ENCODE measurements at regions not wholly inside any gene's neighbourhood (a gene's known extent, or its start where the extent isn't known, plus 50 kb on each side); places are given as distances from the start of the nearest gene placed in this dataset.

DNA sequence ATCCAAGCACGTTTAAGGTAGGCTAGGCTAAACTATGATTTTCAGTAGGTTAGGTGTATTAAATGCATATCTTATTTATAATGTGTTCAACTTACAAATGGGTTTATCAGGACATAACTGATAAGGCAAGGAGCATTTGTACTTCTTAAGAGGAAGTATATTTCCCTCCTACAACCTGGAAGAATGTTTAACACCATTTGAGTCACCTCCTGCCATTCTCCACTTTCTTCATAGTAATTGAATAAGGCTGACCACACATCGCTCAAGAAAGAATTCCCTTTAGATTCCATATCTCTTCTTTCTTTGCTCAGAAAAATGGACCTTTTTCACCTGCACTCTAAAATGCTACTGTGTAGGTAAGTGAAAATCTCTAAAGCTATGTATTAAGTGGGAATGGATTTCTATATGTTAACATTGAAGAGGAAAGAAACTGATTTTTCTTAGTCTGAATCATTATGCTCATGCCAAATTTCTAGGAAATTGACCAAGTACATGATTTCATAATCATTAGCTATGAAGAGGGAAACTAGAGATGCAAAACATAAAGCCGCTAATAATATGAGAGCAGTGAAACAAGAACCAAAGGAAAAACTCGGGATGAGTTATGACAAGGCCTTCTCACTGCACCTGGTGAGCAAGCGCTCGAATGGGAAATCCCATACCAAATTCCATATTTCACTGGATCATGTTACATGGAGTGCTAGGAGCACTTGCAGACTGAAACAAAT lies 210.4 kb downstream of the ALDH8A1 start:
- DNase-seq (ENCODE audit: low read depth): no peak

DNA sequence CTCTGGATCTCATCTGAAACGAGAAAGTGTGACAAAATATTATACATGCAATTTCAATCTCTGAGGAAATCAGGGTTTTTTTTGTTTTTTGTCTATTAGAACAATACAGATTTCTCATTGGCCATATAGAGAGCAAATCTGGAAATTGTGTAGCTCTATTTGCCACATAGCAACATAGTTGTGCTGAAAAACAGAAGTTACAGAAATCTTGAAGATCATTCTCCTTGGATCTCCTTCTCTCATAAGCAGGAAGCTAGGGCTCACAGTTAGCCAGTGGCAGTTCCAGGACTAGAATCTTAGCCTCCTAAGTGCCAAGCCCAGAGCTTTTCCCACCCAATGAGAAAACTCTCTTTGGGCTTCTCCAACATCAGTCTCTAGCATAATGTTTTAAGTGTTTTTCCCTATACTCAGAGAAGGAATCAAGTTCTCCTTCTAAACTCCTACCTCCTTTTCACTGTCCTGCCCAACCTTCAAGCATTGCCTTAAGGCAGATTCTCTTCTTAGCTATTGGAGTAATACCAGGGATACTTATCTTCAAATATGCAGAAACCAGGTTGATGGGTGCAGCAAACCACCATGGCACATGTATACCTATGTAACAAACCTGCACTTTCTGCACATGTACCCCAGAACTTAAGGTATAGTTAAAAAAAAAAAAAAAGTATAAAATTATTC lies 211.6 kb downstream of the ALDH8A1 start:
- no peak for DNase-seq (ENCODE audit: low read depth)

DNA sequence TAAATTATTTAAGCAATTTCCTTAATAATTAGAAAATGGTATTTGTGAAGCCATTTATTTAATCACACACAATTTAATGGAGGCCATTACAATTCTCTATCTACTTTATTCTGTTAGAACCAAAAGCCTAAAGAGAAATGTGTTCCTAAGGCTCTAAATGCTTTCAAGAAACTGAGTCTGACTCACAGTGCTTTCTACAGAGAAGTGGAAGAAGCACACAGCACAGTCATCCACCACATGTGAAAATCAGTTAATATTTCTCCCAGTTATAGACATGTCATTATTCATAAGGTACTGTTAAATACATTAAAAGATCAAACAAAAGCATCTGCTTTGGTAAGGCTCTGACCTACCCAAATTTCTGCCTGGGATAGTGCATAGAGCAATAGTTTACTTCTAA lies 214.4 kb downstream of the ALDH8A1 start:
- no peak for DNase-seq (ENCODE audit: low read depth)

DNA sequence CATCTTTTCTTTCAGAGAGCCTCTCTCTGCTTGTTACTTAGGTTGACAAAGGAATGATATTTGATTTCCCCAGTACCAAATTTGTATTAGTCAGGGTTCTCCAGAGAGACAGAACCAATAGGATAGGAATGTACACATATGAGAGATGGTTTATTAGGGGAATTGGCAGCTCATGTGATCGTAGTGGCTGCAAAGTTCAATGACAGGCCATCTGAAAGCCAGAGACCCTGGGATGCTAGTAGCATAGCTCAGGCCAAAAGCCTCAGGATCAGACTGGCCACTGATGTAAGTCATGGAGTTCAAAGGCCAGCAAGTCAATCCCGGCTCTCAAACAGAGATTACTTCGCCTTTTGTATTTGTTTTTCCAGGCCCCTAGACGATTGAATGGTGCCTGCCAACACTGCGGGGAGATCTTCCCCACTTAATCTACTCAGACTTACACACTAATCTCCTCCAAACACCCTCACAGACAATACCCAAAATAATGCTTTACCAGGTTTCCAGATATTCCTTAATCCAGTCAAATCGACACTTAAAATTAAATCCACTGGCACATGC lies 215.5 kb downstream of the ALDH8A1 start:
- no peak for DNase-seq (ENCODE audit: low read depth)

DNA sequence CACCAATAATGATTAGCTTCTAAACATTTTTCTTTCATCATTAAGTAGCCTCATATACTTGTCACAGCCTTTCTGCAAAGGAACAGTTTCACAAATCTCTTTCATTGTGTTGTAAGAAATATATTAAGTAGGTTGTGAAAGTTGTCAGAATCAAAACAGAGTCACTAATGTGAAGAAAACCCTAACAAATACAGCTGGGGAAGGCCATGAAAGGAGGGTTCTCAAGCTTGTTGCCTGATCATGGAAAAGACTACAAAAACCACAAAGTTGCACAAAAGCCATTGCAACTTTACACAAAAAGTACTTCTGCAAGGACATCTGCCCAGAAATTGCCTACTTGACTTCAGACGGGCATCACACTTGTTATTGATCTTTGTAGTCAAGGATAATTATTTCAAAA lies 216.1 kb downstream of the ALDH8A1 start:
- no peak for DNase-seq (ENCODE audit: low read depth)

DNA sequence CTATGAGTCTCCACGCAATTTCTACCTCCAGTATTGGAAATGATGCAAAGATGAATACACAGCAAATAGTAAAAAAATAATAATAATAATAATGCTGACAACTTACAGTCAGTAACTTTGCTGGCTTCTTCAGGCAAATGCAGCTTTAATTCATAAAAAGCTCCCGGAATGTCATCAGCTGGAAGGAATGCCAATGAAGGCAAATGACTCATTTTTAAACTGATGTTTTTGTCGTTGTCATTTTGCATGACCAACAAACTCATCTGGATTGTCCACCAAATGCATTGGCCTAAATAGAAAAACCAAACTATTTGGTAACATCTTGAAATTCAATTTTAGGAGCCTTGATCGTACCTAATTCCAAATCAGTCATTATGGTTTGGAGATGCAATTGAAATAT lies 217.1 kb downstream of the ALDH8A1 start:
- no peak for DNase-seq (ENCODE audit: low read depth)

DNA sequence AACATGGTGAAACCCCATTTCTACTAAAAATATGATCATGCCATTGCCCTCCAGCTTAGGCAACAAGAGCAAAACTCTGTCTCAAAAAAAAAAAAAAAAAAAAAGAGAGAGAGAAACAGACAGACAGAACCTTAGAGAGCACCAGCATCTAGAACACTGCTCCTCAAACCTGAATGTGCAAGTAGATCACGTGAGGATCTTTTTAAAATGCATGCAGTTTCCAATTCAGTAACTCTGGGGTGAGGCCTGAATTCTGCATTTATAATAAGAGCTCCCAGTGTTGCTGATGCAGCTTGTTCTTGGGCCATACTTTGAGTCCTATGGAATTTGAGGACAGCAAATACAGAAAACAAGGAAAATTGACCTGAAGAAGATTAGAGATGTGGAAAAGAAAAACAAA lies 218.3 kb downstream of the ALDH8A1 start:
- no peak for DNase-seq (ENCODE audit: low read depth)

DNA sequence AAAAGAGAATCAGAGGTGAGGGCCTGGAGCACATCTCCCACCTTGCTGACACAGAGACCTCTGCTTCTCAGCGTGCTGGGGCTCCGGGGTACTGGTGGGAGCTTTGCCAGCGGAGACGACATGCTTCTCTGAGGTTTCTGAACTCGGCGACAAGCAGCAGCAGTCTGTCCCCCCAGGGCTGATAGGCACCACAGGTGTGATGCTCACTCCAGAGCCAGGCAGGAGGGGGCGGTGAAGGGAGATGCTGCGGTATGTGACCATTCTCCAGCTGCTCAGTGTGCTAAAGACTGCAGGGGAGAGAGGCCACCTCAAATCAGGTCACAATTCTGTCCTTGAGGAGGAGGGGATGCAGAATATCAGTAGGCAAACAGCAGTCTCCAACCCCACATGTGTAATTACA lies 219.9 kb downstream of the ALDH8A1 start:
- no peak for DNase-seq (ENCODE audit: low read depth)

DNA sequence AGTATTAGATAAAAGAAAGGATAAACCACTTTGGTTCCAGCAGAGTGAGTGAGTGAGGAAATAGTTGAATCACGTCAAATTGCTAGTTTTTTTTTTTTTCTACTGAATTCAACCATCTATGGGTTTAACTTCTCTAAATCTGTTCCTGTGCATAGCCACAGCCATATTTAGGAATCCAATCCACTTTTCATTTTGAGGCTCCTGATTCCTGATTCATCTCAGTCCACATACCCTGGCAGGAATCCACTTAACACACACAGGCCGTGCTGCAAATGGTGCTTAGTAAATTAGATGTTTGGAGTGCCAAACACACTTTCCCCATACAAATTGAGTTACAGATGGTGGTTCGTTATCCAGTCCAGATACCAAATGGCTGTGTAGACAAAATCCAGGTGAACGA lies 220.3 kb downstream of the ALDH8A1 start:
- DNase-seq (ENCODE audit: low read depth): no peak

DNA sequence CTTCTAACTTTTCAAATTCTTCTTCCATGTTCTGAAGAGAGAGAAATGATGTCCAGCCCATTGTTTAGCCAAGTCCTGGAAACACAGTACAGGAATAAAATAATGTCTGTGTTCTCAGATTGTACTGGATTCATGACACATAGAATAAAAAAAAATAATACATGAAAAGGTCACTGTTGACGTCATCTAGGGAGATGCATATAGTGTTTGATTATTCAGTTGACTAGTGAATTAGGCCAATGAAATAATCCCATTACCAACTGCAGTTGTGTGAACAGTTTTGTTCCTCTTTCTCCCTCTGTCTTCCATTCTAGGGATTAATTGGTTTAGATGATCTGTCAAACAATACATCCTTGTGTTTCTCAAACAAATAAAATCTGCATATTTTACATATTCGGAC lies 222.8 kb downstream of the ALDH8A1 start:
- DNase-seq (ENCODE audit: low read depth): no peak

DNA sequence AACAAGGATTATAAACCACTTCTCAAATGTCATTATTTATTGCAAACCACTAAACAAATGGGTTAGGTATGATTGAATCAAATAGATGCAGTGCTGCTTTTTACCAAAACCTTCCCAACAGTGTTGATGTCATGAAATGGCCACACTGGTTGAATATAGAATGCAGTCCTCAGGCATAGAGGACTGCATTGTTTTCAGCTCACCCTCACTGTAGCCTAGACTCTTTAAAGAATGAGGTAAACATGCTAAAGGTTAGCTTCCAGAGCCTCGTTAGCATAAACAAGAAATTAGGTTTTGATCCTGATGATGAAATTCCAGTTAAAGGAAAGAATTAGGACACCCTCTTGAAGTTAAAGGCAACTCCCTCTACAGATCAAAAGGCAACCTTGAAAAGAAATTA lies 224.3 kb downstream of the ALDH8A1 start:
- no peak for DNase-seq (ENCODE audit: low read depth)

DNA sequence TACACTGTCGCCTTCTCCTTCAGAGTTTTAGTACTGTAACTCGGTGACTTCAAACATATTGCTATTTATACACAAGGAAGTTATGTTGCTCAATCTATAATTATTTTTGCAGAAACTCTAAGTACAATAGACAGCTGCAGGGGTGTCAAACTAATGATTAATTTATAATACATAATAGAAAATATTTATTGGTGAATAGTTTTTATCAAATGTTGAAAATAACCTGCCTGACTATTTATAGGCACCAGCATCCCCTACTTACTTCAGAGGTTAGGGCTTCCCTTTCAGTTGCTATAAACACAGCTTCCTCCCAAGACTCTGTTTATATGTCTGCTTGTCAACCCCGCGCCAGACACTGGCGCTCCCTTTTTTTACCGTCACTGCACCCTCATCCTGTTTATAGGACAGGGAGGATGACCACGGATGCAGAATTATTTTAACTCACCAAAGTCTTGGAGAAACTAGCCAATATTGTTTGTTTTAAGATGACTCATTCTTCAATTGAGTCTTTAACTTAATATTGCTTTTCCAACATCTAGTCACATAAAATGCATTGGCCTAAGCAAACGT lies 225.0 kb downstream of the ALDH8A1 start:
- no peak for DNase-seq (ENCODE audit: low read depth)

DNA sequence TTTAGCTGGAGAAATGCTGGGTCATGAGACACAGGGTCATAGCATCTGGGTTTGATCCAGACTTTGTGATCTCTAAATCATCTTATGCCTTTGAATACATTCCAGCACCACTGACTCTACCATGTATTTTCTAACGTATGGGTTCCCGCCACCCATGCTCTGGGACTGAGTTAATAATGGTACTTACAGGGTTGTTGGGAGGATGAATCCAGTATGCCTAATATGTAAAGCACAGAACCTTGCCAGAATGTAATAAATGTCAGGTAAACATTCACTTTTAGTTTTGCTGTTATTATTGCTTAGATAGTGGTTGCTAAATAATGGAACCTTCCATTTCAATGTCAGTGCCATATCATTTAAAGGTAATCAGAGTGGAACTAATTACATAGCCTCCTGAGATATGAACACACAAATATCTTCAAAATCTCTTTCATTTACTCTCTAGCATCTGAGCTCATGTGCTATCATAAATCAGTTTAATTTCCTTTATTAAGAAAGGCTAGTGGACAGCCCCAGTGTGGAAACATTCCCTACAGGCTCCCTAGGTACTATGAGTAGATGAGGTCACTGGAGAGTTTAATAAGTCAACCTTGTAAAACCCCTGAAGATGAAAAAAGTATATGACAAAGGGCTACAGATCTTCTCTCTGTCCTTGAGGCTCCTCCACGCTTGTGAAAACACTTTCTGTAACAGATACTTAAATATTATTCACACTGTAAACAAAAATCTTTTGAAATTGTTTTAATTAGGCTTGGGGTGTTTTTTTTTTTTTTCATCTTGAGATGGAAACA lies 226.6 kb downstream of the ALDH8A1 start:
- no peak for DNase-seq (ENCODE audit: low read depth)

DNA sequence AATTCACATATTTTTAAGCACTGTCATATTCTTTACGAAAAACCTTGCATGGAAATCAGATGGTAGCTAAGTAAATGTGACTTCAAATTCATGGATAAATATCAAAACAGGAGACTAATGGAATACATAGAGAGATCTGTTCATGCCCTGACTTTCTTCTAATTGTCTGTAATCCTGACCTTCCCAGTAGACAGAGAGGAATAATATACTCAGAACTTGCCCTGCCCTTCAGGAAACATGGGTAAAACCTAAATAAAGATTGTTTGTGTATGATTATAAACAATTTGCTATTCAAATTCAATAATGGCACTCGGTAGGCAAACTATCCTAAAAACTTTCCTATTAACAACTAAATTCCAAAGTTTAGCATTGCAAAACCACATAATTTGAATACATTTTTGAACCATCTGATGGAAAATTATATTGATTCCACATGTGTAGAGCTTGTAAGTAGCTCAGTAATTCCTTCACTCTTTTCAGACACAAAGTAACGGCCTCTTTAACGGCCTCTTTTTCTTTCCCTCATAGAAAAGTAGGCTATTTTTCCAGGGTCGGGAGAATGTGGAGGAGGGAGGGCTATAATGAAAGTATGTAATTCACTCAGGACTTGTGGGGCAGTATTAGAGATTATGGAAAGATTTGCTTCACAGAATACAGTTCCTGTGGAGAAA lies 227.6 kb downstream of the ALDH8A1 start:
- no peak for DNase-seq (ENCODE audit: low read depth)

DNA sequence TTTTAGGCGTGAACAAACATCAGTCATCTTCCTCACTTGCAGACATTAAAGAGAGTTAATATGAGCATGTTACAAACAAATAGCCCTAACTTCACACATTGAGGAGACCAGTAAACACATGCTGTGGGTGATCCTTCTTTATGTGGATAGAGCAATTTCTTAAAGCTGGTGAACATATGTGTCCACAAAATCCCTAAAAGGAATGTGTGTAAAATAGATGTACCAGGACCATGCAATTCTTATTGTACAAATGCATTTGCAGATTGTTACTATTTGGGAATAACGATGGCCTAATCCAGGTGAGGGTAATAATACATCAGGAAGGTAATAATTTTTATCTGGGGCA lies 228.9 kb downstream of the ALDH8A1 start:
- no peak for DNase-seq (ENCODE audit: low read depth)

DNA sequence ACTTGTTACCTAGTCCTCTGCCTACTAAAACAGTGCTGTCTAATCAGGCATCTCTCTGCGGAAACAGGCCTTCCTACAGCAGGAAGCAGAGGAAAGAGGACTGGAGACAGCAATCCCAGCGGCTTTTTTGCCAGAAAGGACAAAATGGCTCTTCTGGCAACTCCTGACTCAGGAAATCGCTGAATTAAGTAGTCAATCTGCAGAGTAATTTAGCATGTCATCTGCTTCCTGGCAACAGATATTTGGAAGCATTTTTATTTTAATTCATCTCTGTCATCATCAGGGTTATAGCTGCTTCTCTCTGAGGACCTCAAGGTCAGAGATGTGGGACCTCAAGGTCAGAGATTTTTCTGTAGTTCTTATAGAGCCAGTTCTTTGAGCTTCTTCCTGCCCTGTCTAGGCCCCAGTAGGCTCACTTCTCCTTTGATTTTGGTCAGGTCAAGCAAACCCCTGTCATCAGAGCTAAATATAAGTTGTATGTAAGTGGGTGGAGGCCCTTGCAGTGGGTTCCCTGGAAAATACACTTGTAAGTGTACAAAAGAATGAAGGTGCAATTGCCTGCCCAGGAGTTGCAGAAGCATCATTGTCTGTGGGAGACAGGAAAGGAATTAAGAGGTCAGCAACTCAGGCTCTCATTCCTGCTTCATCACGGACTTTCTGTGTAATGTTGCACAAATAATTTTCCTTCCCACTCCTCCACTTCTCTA lies 229.4 kb downstream of the ALDH8A1 start:
- DNase-seq (ENCODE audit: low read depth): no peak

DNA sequence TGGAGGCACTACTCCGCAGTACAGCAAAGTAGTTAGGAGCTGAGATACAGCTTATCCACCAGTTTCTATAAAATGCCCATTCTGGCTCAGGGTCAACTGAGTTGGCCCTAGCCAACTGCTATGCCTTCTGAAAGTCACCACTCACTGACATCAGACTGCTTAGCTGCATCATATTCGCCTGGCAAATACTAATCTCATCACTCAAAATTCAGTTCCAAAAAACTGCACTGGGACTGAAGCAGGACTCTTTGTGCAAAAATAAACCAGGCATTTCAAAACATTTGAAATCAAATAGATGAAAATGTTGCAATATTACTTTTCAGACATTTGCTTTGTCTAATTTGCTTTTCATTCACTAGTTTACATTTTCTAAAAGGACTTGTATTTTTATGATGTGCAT lies 230.0 kb downstream of the ALDH8A1 start:
- DNase-seq (ENCODE audit: low read depth): no peak

DNA sequence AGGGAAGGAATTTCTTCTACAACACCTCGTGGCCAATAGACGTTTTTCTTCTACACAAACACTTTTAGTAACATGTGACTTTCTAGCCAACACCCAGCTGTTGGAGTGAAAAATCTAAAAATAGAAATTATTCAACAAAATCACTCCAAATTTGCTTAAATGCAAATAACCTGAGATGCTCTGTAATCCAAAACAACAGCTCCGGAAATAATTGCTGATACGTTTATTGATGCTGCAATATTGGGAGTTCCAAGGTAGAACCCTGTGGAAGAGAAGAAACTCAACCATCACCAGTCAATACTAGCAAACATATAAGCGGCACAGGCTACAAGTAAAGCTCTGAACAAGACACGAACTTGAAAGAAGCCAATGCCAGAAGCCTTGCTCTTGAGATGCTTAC lies 230.6 kb downstream of the ALDH8A1 start:
- no peak for DNase-seq (ENCODE audit: low read depth)

DNA sequence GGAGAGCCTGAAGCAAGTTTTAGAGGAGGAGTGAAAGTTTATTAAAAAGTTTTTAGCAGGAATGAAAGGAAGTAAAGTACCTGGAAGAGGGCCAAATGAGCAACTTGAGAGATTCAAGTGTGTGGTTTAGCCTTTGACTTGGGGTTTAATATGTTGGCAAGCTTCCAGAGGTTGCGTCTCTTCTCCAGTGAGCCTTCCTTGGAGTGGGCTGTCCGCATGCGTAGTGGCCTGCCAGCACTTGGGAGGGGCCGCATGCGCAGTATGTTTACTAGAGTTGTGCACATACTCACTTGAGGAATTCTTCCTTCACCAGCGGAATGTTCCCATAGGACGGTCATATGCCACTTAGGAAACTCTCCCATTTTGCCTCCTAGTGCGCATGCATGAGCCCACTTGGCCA lies 235.2 kb downstream of the ALDH8A1 start:
- DNase-seq (ENCODE audit: low read depth): no peak

DNA sequence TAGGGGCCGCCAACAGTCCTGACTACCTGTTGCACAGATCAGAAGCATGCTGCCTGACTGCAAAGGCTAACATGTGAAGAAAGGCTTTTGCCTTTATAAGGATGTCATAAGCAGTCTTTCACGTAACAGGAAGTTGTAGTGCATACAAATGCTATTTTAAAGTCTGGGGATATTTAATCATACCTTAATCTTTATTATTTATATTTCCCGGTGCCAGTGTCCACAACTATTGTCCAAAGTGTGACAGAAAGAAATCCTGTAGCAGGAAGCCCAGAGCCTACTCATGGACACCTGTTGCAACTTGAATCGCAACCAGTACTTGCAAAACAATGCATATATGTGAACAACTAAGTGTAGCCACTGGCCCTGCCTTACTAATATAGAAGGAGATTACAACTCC lies 235.8 kb downstream of the ALDH8A1 start:
- DNase-seq (ENCODE audit: low read depth): no peak

DNA sequence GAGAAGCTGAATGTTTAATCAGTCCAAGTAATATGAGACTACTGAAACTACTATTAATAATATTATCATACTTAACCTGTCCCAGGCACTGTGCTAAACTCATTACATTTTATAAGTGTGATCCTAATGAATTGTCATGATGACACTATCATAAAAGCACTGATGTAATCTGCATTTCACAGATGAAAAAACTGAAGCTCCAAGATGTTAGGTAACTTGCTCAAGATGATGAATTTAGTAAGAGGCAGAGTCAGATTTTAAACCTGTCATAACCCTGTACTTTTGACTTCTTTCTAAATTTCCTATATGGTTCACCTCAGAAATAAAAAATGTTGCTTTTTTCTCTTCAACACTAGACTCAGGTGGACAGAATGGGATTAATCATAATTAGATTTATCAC lies 237.6 kb downstream of the ALDH8A1 start:
- no peak for DNase-seq (ENCODE audit: low read depth)

DNA sequence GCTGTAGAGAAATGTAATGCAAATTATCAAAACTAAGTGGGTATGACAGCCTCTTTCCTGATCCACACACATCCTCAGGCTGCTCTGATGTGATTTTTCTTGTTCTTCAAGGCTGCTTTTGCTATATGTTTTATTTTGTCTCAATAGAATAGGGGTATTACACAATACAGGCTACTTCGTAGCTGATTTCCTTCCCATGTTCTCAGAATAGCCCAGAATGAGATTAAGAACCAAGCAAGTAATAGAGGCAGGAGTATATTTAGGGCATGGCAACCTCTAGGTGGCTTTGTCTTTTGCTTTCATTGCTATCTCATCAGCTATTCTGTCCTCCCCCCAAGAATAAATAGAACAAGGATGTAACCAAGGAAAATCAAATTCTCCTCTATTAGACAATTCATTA lies 241.8 kb downstream of the ALDH8A1 start:
- DNase-seq (ENCODE audit: low read depth): no peak
